Lower leg skin (tissue), 3 donors: ENCODE measurements at regions not wholly inside any gene's neighbourhood (a gene's known extent, or its start where the extent isn't known, plus 50 kb on each side); places are given as distances from the start of the nearest gene placed in this dataset.

Source experiments
- POLR2A ChIP-seq, 2 donors: fragments of 450-650 bp; IDR thresholded peaks; one replicate each; pipeline ENCODE4 v1.6.1; 2016 to 2017; ENCODE audit warnings: antibody characterized with exemption in 2 of 2, mild to moderate bottlenecking in 1 of 2, moderate library complexity in 1 of 2
- TF ChIP-seq, protein P1 (sequence below), 3 donors: fragments of 450-650 bp; IDR thresholded peaks; one replicate each; pipeline ENCODE4 v1.5.1; 2016; ENCODE audit warnings: antibody characterized with exemption in 3 of 3, mild to moderate bottlenecking in 3 of 3, moderate library complexity in 2 of 3

DNA sequence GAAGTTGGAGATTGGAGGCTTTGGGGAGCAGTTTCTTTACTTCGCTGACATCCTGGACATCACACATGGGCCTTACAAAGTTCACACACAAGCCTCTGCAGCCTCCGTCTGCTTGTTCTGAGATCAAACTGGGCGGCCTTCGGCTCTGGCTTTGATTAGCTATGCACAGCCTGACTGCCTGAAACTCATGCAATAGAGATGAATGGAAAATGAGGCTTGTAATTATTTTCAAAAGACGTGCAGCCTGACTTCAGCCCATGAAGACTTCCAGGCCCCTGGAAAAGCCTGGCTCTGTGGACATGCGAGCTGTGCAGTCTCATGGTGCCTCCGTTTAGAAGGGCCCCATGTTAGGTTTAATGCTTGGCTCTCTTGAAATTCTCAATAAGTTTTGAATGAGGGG lies 480.5 kb upstream of the SULF2 start:
- TF ChIP-seq, protein P1, sequence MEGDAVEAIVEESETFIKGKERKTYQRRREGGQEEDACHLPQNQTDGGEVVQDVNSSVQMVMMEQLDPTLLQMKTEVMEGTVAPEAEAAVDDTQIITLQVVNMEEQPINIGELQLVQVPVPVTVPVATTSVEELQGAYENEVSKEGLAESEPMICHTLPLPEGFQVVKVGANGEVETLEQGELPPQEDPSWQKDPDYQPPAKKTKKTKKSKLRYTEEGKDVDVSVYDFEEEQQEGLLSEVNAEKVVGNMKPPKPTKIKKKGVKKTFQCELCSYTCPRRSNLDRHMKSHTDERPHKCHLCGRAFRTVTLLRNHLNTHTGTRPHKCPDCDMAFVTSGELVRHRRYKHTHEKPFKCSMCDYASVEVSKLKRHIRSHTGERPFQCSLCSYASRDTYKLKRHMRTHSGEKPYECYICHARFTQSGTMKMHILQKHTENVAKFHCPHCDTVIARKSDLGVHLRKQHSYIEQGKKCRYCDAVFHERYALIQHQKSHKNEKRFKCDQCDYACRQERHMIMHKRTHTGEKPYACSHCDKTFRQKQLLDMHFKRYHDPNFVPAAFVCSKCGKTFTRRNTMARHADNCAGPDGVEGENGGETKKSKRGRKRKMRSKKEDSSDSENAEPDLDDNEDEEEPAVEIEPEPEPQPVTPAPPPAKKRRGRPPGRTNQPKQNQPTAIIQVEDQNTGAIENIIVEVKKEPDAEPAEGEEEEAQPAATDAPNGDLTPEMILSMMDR (IDR thresholded peaks at IDR 0.05): no peak
- TF ChIP-seq POLR2A (IDR thresholded peaks at IDR 0.05): no peak
